Stimulated activated CD4-positive, alpha-beta T cell treated with anti-CD3 and anti-CD28 coated beads, Interleukin-1b, Interleukin-23, amount 100 ng/mL, for 1 hour (primary cell): ENCODE measurements at regions not wholly inside any gene's neighbourhood (a gene's known extent, or its start where the extent isn't known, plus 50 kb on each side); places are given as distances from the start of the nearest gene placed in this dataset.
A peak's percentile ranks its signal among the peaks of the same experiment; 100 is the strongest.
"Not testable (repeated sequence)": the region's sequence is repeated elsewhere in the genome, so short reads cannot be mapped to it uniquely, and the experiment has no call there.

ENCODE experiments used
- DNase-seq, 2 donors: peaks; one replicate each; pipeline ENCODE4 v3.0.0-alpha.2; 2020; ENCODE audit warnings: low read depth in 2 of 2

- DNase-seq = no peak
These were observed 549.9 kb upstream of the ACVR2A start for GRCh38 chr2:147294825-147295392.

GRCh38 chr2:147293991-147294824, 550.6 kb upstream of the ACVR2A start:
- DNase-seq = no peak

DNA sequence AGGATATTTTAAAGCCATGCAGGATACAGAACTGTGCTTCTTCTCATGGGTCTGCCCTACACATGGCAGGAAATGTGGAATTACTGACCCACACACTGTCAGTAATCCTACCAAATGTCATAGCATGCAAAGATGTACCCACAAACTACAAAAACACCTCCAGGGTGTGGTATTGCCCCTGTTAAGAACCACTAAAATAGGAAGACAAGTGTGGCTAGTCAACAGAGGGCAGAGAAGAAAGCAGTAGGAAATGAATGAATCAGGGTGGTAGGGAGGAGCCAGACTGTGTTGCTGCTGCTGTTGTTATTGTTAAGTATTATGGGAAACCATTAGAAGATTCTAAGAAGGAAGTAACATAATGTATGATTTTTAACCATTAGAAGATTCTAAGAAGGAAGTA, 556.7 kb upstream of the ACVR2A start:
- peak in 1 of 2 donors; percentile 11 for DNase-seq

GRCh38 chr2:147275943-147276342, 568.9 kb upstream of the ACVR2A start:
- DNase-seq = no peak

DNA sequence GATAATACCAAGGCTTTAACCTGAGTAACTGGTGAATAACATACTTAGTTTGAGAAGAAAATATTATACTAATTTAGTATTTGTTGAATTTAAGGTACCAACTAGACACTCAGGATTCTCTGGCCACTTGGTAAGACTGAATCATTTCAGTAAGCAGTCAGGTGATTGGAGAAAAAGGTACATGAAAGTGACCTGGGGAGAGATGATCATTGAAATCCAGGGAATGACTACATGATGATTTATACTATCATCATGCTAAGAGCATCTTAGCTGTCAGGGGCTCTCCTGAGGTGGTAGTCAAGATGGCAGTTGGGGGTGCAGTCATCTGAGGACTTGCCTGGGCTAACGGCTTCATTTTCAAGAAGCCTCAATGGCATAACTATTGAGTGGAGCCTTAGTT, 571.2 kb upstream of the ACVR2A start:
- no peak for DNase-seq

- DNase-seq = no peak
These were observed 571.7 kb upstream of the ACVR2A start for GRCh38 chr2:147273106-147273505.

- not testable (repeated sequence) for DNase-seq
These were observed 575.2 kb upstream of the ACVR2A start for GRCh38 chr2:147269581-147269980.

- DNase-seq = no peak
These were observed 584.6 kb upstream of the ACVR2A start for GRCh38 chr2:147260241-147260640.

DNA sequence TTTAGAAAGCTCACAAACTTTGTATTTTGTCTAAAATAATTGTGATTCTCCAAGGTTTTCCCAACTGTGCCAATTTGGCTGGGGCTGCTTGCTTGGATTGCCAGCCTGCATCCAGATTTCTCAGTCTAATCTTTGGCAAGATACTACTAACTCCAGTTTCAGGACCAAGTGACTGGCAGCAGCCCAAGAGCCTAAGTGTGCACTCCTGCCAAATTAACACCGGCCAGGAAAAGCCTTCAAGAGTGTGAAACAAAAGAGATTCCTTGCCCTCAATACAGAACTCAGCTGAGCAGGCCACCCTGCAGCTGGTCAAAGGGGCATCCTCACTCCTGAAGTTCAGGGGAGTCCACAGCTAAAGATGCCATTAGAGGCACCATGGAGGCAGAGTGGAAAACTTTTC, 589.0 kb upstream of the ACVR2A start:
- no peak for DNase-seq

- no peak for DNase-seq
These were observed 594.0 kb upstream of the ACVR2A start for GRCh38 chr2:147250652-147251356.

DNA sequence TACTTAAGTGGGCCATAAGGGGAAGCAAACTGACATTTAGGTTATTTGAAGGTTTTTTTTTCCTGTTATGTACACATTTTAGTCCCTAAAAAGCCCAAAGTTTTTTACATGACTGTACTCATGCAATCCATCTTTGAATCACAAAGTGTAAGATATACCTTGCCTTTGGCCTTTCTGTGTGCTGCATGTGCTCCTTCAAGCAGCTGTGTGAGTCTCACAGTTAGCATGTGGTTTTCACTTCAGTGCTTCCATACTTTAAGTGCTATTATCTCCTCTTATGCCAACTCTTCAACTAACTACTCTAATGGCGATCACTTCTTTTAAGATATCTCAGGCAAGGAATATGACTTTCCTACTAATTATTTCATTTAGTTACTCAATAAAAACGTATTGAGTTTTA, 597.1 kb upstream of the ACVR2A start:
- no peak for DNase-seq

DNA sequence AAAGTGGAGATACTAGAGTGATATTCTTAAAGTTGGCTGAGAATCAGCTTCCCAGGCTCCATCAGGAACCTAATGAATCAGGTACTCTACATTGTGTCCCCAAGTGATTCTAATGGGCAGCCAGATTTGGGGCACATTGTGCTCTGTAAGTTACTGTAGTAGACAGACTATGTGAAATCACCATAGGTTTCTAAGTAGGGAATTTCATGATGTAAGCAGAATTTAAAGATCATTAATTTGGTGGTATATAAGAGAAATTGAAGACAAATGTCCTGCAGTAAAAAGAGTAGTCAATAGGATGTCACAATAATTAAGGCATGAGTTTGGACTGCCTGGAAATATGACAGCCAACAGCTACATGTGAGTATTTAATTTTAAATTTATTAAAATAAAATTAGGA, 602.4 kb upstream of the ACVR2A start:
- DNase-seq = no peak

DNA sequence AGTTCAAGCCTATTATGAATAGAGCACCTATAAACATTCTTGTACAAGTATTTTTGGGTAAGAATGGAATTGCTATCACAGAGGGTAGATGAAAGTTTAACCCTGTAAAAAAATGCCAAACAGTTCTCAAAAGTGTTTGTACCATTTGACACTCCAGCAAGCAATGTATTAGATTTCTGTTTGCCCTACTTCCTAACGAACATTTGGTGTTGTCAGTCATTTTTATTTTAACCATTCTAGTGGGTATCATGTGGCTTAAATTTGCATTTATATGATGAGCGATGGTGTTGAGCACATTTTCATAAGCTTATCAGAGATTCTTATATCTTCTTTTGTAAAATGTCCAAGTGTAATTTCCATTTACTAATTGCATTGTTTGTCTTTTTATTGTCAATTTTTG, 608.2 kb upstream of the ACVR2A start:
- no peak for DNase-seq

- no peak for DNase-seq
These were observed 612.6 kb upstream of the ACVR2A start for GRCh38 chr2:147232225-147232669.

- no peak for DNase-seq
These were observed 613.2 kb upstream of the ACVR2A start for GRCh38 chr2:147231607-147232006.

DNA sequence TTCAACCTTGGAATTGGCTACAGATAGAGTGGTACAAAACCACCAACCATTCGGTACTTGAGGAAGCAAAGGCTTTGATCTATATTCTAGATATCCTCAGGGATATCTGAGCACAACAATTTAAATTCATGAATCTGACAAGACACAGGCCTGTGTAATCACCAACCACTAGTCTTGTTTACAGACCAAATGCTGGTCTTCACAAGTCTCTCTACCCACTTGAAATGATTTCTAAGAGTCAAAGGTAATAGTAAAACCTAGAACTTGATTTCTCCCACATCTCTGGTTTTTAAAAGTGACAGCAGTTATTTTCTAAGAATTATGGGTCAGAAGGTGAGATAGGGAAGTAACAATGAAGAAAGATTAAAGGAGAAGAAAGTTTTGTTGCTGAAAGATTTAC, 613.7 kb upstream of the ACVR2A start:
- DNase-seq = no peak

- DNase-seq = no peak
These were observed 617.5 kb upstream of the ACVR2A start for GRCh38 chr2:147227313-147227712.

GRCh38 chr2:147224070-147224469, 620.8 kb upstream of the ACVR2A start:
- DNase-seq = no peak

GRCh38 chr2:147223553-147224060, 621.2 kb upstream of the ACVR2A start:
- no peak for DNase-seq

GRCh38 chr2:147223119-147223518, 621.7 kb upstream of the ACVR2A start:
- no peak for DNase-seq

GRCh38 chr2:147222506-147222905, 622.3 kb upstream of the ACVR2A start:
- DNase-seq = no peak

GRCh38 chr2:147214914-147215313, 629.9 kb upstream of the ACVR2A start:
- DNase-seq = no peak

GRCh38 chr2:147211484-147211883, 633.3 kb upstream of the ACVR2A start:
- no peak for DNase-seq
